ENCODE measurements at regions not wholly inside any gene's neighbourhood (a gene's known extent, or its start where the extent isn't known, plus 50 kb on each side); places are given as distances from the start of the nearest gene placed in this dataset.
"Not testable (repeated sequence)": the region's sequence is repeated elsewhere in the genome, so short reads cannot be mapped to it uniquely, and the experiment has no call there.

- FAIRE-seq: no peak
Observed at GRCh38 chr15:45869034-45869668, 234.3 kb downstream of the SQOR start.

DNA sequence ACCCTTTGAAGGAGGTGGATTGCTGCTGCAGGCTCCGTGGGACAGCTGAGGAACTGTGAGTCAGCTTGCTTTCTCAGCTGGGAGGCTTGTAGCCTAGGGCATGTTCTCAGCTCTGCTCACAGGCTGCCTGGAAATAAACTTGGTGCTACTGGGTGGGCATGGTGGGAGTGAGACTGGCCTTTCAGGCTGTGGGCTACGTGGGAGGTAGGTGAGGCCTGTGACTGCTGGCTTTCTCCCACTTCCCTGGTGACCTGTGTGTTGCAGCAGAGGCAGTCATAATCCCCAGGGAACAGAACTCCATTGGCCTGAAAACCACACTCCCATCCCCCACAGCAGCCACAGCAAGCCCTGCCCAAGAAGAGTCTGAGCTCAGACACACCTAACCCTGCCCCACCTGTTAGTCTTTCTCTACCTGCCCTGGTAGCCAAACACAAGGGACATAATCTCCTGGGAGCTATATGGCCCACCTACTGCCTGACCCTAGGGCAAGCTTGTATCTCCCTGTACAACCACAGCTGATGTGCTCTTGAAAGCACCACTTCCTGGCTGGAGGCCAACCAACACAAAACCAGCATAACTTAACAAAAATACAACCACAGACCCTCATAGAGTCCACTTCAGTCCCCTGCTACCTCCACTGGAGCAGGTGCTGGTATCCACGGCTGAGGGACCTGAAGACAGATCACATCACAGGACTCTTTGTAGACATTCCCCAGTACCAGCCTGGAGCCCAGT, 236.5 kb downstream of the SQOR start:
- no peak for FAIRE-seq

- FAIRE-seq: no peak
Observed at GRCh38 chr15:45873781-45874180, 239.0 kb downstream of the SQOR start.

DNA sequence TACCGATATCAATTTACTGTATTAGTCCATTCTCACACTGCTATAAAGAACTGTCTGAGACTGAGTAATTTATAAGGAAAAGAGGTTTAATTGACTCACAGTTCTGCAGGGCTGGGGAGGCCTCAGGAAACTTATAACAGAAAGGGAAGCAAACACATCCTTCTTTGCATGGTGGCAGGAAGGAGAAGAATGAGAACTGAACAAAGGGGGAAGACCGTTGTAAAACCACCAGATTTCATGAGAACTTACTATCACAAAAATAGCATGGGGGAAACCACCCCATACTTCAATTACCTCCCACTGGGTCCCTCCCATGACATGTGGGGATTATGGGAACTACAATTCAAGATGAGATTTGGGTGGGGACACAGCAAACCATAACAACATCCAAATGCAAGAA, 239.7 kb downstream of the SQOR start:
- FAIRE-seq: not testable (repeated sequence)

GRCh38 chr15:45884289-45884688, 249.5 kb downstream of the SQOR start:
- no peak for FAIRE-seq

DNA sequence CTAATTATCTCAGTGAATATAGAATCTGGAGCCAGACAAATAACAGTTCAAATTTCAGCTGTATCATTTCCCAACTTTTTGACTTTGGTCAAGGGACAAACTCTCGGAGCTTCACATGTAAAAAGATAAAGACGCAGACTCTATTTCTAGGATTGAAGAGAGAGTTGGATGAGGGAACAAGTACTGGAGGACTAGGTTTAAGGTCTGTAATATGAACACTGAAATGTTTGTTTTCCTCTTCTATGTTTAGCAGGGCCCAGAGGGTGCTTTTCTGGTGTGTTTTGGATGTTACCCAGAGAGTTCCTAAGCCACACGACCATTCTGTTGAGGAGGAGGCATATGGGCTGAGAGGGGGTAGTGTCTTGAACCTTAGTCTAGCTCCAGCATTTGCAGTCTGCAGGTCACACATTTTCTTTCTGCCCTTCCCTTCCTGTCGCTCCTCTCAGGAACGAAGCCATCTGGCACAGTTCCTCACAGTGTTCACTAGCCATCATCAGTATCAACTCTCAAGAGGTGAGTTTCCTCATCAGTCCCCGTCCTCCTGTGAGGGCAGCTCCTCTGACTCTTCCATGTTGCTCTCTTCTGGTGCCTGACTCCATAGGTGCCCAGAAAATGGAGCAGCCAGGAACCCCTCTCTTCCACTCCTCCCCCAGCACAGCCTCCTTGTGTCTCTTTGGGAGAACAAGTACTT, 250.1 kb downstream of the SQOR start:
- FAIRE-seq: no peak

DNA sequence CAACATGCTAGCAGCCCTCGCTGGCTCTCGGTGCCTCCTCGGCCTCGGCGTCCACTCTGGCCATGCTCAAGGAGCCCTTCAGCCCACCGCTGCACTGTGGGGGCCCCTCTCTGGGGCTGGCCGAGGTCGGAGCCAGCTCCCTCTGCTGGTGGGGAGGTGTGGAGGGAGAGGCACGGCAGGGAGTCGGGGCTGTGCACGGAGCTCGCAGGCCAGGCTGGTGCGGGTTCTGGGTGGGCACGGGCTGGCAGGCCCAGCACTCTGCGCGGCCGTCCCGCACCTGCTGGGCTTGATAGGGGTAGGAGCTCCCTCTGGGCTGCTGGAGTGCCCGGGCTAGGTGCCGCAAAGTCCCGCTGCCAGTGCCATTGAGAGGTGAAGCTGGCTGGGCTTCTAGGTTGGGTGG, 251.0 kb downstream of the SQOR start:
- FAIRE-seq: no peak

GRCh38 chr15:45891766-45892165, 256.9 kb downstream of the SQOR start:
- FAIRE-seq: no peak

- FAIRE-seq: no peak
Observed at GRCh38 chr15:45892182-45892581, 257.4 kb downstream of the SQOR start.

DNA sequence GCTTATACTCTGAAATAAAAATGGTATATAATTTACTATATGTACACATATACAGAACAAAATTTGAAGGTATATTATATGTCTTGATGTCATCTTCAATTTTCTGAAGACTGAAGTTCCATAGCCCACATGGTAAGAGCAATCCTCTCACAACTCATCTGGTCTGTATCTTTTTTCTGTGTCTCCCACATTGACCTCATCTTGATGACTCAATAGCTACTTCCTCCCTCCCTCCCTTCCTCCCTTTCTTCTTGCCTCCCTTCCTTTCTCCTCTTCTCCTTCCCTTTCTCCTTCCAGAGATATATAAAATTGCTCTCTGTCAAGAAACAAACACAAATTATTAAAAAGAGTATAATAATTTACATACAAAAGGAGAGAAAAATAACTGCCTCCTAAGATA, 268.5 kb downstream of the SQOR start:
- no peak for FAIRE-seq

GRCh38 chr15:45904019-45904418, 269.2 kb downstream of the SQOR start:
- no peak for FAIRE-seq

DNA sequence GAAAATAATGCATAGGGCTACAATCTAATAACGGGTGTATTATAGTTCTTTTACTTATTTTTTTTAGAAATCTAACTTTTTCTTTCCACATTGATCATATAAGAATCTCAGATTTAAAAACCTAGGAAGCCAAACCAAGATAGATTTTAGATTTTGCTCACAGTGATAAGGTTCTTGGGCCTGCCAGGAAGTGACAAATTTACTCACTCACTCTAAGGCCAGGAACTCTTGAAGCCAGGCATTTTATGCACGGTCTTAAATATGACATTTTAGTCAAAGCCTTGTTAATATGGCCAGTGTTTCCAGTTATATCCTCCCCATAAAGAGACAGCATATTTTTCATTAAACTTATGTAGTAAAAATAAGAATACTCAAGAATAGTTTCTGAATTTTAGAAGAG, 271.4 kb downstream of the SQOR start:
- FAIRE-seq: no peak

DNA sequence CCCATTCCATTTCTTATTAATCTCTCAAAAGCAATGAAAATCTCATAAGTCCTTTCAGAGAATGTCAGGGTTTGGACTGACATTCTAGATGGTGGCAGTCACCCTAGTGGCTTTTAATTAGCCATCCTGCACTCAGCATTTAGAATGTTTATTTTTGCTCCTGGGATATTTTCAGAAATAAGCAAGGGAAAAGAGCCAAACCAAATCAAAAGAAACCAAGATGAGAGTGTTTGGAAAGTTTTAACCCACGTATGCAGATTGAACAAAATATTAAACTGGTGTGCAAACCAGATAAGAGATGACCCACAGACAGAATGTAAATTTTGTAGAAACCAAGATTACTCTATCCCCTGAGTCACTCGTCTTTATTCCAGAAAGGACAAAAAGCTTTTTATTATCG, 275.8 kb downstream of the SQOR start:
- FAIRE-seq: no peak

DNA sequence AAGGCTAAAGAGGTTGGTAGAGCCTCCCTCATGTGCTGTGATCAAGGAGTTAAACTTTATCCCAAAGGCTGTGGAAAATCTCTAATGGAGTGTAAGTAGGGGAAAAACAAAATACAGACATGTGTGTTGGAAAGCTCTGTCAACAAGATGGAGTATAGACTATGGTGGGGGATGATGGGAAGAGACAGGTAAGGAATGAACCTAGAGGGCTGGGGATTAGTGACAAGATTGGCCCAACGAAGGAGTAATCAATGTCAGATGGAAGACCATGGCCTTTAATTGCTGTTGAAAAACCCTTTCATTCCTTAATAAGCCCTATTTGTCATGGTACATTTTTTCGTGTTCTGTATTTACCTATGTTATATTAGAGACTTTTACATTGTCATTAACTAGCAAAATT, 278.6 kb downstream of the SQOR start:
- FAIRE-seq: no peak

DNA sequence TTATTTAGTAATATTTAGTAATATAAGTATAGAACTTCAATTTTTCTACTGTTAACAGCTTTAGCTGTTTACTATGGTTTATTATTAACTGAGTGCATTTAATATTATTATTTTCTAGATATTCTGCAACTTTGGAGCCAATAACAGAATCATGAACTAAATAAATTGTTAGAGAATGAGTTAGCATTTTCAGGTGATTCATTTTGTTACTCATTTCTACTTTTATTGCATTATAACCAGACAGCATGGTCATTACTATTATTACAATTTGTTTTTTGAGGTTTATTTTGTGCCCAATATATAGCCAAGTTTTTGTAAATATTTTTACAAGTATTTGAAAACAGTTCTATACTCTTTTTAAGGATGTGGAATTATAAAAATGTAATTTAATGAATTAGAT, 279.6 kb downstream of the SQOR start:
- FAIRE-seq: no peak

- FAIRE-seq: no peak
Observed at GRCh38 chr15:45918839-45919238, 284.0 kb downstream of the SQOR start.

- FAIRE-seq: no peak
Observed at GRCh38 chr15:45919806-45920205, 285.0 kb downstream of the SQOR start.

DNA sequence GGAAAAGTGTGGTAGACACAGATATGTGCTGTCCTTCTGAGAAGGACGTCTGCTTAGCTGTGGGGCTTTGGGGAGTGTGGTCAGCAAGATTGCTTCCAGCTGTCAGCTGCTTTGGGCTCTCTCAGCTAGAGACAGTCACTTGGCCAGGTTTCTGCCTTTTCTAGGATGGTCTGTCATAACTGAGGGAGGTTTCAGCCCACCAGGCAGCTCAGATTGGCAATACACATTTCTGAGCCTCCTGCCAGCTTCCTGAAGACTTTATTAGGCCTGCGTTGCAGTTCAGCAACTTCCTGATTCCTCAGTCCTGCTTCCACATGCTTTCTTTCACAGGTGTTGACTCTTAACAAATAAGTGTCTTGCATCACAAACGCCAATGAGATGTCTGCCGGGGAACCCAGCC, 286.5 kb downstream of the SQOR start:
- FAIRE-seq: no peak

DNA sequence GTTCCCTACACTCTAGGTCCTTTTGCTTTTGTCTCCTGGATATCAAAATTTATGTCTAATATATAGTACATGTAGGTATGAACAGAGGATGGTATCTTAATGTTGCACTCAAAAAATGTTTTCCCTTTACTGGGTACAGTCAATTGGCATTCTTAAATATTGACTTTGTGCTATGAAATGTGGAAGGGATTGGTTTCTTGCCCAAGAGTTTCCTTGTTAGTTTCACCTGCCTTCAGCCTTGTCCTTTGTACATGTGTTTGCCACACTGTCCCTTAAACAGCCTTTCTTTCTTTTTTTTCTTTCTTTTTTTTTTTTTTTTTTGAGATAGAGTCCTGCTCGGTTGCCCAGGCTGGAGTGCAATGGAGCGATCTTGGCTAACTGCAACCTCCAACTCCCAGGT, 287.1 kb downstream of the SQOR start:
- FAIRE-seq: no peak

DNA sequence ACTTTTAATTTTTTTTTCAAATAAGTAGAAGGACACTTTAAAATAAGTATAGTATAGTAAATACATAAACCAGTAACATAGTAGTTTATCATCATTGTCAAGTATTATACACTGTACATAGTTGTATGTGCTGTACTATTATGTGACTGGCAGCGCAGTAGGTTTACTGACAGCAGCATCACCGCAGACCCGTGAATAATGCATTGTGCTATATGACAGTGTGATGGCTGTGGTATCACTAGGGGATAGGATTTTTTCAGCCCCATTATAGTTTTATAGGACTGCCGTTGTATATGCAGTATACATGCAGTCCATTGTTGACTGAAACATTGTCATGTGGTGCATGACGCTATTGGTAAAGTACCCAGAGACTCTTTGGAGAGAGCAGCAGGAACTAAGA, 306.5 kb downstream of the SQOR start:
- no peak for FAIRE-seq

DNA sequence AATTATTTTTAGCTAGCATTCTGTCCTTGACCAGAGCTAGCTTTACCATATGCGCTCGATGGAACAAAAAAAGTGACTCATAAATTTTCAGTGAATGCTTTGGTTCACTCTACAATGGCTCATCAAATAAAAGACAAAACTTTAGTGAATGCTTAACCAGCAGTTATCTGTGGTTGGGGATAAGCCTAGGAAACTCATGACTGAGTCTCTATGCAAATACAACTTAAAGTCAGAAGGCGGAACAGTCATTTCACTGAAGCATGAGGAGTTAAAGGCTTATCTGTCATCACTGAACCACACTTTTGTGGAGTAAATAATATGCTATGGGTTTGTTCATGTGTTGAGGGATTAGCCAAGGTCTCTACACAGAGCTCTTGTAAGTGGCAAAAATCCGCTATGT, 308.4 kb downstream of the SQOR start:
- FAIRE-seq: no peak

- no peak for FAIRE-seq
Observed at GRCh38 chr15:45946111-45946510, 311.3 kb downstream of the SQOR start.

- FAIRE-seq: no peak
Observed at GRCh38 chr15:45948181-45948621, 313.4 kb downstream of the SQOR start.

DNA sequence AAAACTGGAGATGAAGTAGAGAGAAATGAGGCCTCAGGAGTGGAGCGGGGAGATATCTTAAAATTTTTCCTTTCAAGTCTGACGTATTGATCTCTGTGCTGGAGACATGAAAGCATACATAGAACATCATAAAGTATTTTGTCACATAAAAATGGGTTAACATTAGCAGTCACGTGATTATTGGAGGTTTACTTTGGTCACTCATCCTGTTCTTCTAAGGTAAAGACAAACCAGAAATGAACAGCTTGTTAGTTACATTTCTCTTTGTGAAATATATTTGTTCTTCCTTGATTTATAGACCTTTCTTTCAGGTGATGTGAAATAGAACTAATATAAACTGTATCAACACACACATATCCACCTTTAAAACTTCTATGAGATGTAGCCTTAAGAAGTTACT, 324.1 kb downstream of the SQOR start:
- no peak for FAIRE-seq

All from G401.6 (cell line).